HG03097 (cell line): ENCODE measurements at regions not wholly inside any gene's neighbourhood (a gene's known extent, or its start where the extent isn't known, plus 50 kb on each side); places are given as distances from the start of the nearest gene placed in this dataset.

Source experiments
- ATAC-seq: cut with Tn5 transposase; IDR thresholded peaks from one replicate; pipeline ENCODE4 v1.9.1; 2021; ENCODE audit not compliant: unreplicated experiment, low FRiP score

GRCh38 chr10:10259013-10259412 is 758.7 kb upstream of the CELF2 start:
- ATAC-seq, result no peak

GRCh38 chr10:10270126-10271050 is 747.3 kb upstream of the CELF2 start:
- no peak for ATAC-seq

- no peak for ATAC-seq
Observed at GRCh38 chr10:10271639-10272192, 746.0 kb upstream of the CELF2 start.

GRCh38 chr10:10273661-10274060 is 744.0 kb upstream of the CELF2 start:
- no peak for ATAC-seq

- no peak for ATAC-seq
Observed at GRCh38 chr10:10279906-10280305, 737.8 kb upstream of the CELF2 start.

- ATAC-seq, result no peak
Observed at GRCh38 chr10:10292501-10292900, 725.2 kb upstream of the CELF2 start.

GRCh38 chr10:10293041-10293440 is 724.6 kb upstream of the CELF2 start:
- ATAC-seq, result no peak

GRCh38 chr10:10293481-10293951 is 724.2 kb upstream of the CELF2 start:
- ATAC-seq, result no peak

GRCh38 chr10:10294184-10294880 is 723.3 kb upstream of the CELF2 start:
- ATAC-seq, result no peak

- no peak for ATAC-seq
Observed at GRCh38 chr10:10294881-10295529, 722.7 kb upstream of the CELF2 start.

GRCh38 chr10:10295537-10295936 is 722.1 kb upstream of the CELF2 start:
- no peak for ATAC-seq

GRCh38 chr10:10302689-10303088 is 715.0 kb upstream of the CELF2 start:
- ATAC-seq, result no peak

- ATAC-seq, result no peak
Observed at GRCh38 chr10:10307036-10307435, 710.6 kb upstream of the CELF2 start.

- no peak for ATAC-seq
Observed at GRCh38 chr10:10307551-10307950, 710.1 kb upstream of the CELF2 start.

- no peak for ATAC-seq
Observed at GRCh38 chr10:10310498-10310897, 707.2 kb upstream of the CELF2 start.

GRCh38 chr10:10311966-10312365 is 705.7 kb upstream of the CELF2 start:
- ATAC-seq, result no peak

- no peak for ATAC-seq
Observed at GRCh38 chr10:10313149-10313835, 704.4 kb upstream of the CELF2 start.

GRCh38 chr10:10314626-10315025 is 703.0 kb upstream of the CELF2 start:
- ATAC-seq, result no peak

- no peak for ATAC-seq
Observed at GRCh38 chr10:10315989-10316388, 701.7 kb upstream of the CELF2 start.

- ATAC-seq, result no peak
Observed at GRCh38 chr10:10317151-10317550, 700.5 kb upstream of the CELF2 start.
